GM19395 (cell line): ENCODE measurements at regions not wholly inside any gene's neighbourhood (a gene's known extent, or its start where the extent isn't known, plus 50 kb on each side); places are given as distances from the start of the nearest gene placed in this dataset.
"Not testable (repeated sequence)": the region's sequence is repeated elsewhere in the genome, so short reads cannot be mapped to it uniquely, and the experiment has no call there.

Source experiments
- ATAC-seq: cut with Tn5 transposase; IDR thresholded peaks from one replicate; pipeline ENCODE4 v1.9.1; 2021; ENCODE audit warnings: mild to moderate bottlenecking, moderate library complexity; ENCODE audit not compliant: unreplicated experiment

DNA sequence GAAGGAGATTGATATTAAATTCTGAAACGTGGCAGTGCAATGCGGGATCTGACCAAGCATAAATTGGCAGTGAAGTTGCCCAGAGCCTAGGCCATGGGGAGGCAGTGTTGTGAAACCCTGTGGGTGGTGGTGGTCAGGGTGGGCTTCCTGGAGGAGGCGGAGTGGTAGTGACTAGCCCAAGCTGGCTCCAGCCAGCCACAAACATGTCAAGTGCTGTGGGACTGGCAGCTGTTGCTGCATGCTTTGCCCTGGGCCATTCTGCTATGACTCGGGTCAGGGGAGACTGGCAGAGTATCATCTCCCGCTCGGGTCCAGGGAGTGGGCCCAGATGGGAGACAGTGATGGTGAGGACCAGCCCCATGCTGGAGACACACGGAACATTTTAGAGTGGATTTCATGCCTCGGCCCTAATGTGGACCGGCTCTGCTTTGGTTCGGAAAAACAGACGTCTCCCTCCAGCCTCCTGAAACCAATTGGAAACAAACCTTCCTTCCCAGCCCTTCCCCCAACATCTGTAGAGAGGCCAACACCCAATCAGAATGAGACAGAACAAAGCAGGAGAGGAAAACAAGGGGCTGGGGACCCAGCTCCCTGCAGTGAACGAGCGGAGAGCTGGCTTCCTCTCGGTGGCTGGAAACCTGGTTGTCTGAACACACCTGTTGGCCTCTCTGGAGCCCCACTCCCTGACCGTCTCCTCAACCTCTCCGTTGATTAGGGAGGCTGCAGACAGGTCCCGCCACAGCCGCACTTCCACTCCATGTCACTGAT, 58.2 kb downstream of the TMEM270 start:
- ATAC-seq, result no peak

- no peak for ATAC-seq
These were observed 58.9 kb downstream of the TMEM270 start for GRCh38 chr7:73919694-73920375.

DNA sequence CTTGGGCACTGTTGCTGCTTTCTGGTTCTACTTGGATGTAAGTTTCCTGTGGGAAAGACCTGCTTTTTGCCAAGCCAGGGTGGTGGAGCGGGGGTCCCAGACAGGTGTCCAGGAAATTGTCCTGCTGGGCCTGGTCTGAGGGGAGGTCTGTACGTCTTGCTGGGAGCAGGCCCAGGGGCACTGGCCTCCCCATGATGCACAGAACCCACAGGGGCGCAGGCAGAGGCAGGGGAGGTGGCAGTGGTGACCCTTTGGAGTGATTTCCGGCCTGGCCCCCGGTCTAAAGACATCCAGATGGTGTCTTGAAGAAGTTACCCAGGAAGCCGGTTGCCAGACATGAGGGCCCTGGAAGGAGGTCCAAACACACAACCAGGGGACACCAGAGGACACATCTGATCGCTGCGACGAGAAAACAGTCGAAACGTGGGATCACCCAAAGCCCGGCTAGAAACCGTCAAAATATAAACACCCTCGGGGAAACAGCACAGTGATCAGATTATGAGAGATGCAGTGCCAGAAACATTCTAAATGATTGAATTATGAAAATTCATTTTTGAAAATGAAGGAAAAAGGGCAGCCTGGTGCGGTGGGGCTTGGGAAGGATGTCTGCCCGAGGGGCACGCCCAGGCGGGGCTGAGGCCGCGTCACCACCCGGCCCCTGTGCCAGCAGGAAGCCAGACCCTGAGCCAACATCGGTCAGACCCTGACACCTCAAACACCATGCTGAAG, 59.6 kb downstream of the TMEM270 start:
- no peak for ATAC-seq

DNA sequence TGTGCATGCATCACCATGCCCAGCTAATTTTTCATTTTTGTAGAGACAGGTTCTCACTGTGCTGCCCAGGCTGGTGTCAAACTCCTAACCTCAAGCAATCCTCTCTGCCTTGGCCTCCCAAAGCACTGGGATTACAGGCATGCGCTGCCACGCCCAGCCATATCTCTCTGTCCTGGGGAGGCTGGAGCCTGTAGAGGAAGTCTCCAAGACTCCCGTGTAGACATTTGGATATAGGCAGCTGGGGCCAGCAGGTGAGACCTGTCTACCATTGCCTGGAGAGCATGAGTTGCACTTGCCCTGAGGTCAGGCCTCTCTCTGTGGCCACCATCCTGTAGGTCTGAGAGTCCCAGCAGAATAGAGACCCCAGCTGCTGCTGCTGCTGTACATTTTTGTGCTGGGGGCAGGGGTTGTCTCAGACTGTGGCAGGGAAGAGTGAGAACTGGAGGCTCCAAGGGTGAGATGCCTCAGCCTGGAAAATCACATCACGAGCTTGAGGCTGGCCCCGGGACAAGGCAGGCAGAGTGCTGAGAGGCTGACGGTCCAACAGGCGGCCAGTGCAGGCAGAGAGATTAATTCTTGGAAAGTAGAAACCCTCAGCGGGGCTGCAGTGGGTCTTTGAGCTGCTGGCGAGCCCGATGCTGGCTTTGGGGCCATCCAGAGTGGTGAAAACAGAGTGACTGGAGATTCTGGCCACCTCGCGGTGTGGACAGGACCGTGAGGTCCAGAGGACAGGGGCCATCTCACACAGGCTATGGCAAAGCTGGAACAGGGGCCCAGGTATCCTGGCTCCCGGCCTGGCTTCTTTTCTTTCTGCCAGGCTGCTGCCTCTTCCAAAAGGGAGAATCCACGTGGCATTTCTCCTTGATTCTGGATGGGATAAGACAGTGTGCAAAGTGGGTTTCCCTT, 60.9 kb downstream of the TMEM270 start:
- ATAC-seq, result no peak

- not testable (repeated sequence) for ATAC-seq
These were observed 67.7 kb downstream of the TMEM270 start for GRCh38 chr7:73928644-73929043.

GRCh38 chr7:73931502-73931901, 70.5 kb downstream of the TMEM270 start:
- ATAC-seq, result no peak

GRCh38 chr7:73932364-73932763, 71.4 kb downstream of the TMEM270 start:
- ATAC-seq, result no peak

- no peak for ATAC-seq
These were observed 72.1 kb downstream of the TMEM270 start for GRCh38 chr7:73933091-73933490.

GRCh38 chr7:73936967-73937366, 76.0 kb downstream of the TMEM270 start:
- ATAC-seq, result no peak

GRCh38 chr7:73937650-73938049, 76.7 kb downstream of the TMEM270 start:
- not testable (repeated sequence) for ATAC-seq

DNA sequence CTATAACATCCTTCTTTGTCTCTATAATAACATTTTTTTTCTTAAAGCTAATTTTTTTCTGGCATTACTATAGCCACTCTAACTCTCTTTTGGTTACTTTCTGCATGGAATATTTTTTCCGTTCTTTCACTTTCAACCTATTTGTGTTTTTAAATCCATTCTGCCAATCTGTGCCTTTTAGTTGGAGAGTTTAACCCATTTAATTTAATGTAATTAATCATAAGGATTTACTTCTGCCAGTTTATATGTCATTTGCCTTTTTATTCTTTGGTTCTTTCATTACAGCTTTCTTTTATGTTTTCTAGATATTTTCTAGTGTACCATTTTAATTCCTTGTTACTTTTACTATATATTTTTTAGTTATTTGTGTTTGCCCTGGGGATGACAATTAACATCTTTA, 78.6 kb downstream of the TMEM270 start:
- no peak for ATAC-seq

DNA sequence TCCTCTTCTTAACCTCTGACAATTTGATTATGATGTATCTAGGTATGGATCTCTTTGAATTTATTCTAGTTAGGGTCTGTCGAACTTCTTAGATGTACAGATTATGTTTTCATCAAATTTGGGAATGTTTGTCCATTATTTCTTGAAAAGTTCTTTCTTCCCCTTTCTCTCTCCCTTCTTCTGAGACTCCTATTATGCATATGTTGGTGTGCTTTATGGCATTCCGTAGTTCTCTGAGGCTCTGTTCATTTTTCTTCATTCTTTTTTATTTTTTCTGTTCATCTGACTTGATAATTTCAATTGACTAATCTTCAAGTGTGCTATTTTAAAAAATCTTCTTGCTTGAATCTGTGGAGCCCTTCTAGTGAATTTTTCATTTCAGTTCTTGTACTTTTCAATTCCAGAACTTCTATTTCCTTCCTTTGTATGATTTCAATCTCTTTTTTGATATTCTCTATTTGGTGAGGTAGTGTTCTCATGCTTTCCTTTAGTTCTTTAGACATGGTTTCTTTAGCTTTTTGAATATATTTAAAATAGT, 79.8 kb downstream of the TMEM270 start:
- ATAC-seq, result no peak

- ATAC-seq, result no peak
These were observed 81.0 kb downstream of the TMEM270 start for GRCh38 chr7:73941836-73942551.

- no peak for ATAC-seq
These were observed 83.0 kb upstream of the ELN start for GRCh38 chr7:73945022-73945421.

- ATAC-seq, result no peak
These were observed 79.7 kb upstream of the ELN start for GRCh38 chr7:73948287-73948686.

- no peak for ATAC-seq
These were observed 75.7 kb upstream of the ELN start for GRCh38 chr7:73952266-73952665.

DNA sequence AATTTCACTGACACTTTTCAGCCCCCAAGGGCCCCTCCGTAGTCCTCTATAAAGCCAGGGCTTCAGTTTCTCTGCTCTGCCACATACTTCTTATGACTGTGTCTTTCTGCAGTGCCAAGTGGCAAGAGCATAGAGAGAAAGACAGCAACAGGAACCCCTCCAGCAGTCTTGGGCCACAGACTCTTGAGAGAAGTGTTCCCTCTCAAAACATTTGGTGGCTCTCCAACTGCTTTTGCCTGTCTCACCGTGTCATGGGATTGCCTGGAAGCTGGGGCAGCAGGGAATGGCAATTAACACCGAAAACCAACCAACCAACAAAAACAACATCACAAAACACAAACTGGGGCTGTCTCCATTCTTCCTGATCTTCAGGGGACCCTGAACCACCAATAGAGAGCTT, 73.8 kb upstream of the ELN start:
- no peak for ATAC-seq

DNA sequence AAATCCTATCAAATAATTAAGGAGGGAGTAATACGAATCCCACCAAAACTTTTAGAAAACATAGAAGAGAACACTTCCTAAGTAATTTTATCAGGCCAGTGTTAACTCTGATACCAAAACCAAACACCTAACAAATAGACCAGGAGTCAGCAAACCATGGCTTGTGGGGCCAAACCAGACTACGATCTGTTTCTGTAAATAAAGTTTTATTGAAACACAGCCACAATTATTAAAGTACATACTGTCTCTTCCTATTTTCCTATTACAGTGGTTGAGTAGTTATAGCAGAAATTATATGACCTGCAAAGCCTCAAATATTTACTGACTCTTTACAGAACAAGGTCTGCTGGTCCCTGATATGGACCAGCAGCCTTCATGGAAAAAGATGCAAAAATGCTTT, 73.1 kb upstream of the ELN start:
- ATAC-seq, result no peak

- no peak for ATAC-seq
These were observed 67.4 kb upstream of the ELN start for GRCh38 chr7:73960548-73960947.

GRCh38 chr7:73961991-73962390, 66.0 kb upstream of the ELN start:
- not testable (repeated sequence) for ATAC-seq
